IMR-90 (cell line): ENCODE measurements at regions not wholly inside any gene's neighbourhood (a gene's known extent, or its start where the extent isn't known, plus 50 kb on each side); places are given as distances from the start of the nearest gene placed in this dataset.
A peak's percentile ranks its signal among the peaks of the same experiment; 100 is the strongest.

Experiments
- ATAC-seq: fragments of 200-7000 bp; cut with Tn5 transposase; 2 replicates; pipeline ENCODE4 v1.9.1; 2020; ENCODE audit warnings: low read depth, mild to moderate bottlenecking, moderate library complexity
- BruUV-seq: library from RNA; stranded (reverse); fragments of 400-500 nt; replicated peaks from 2 replicates; lab custom pipeline; 2021; lab: Mats Ljungman, UMichigan
- CTCF ChIA-PET: fragments of 300-600 bp; formaldehyde crosslinking; extraction: SDS; loops from one replicate; lab custom pipeline; 2021; ENCODE audit warnings: antibody characterized with exemption; lab: Yijun Ruan, JAX
- POLR2A ChIA-PET: fragments of 300-600 bp; sonication (Branson Sonifier 250); formaldehyde crosslinking; loops from one replicate; lab custom pipeline; 2022; ENCODE audit warnings: antibody characterized with exemption; ENCODE audit not compliant: unreplicated experiment; lab: Charles Lee
- DNase-seq: peaks from one replicate; pipeline ENCODE4 v3.0.0; 2013
- H2AFZ ChIP-seq: replicated peaks from 2 replicates; pipeline ENCODE3; 2013; ENCODE audit warnings: low read length, mild to moderate bottlenecking; ENCODE audit not compliant: poor library complexity
- H2AK5ac ChIP-seq: 2 replicates; pipeline ENCODE4 v1.6.1; 2013; ENCODE audit warnings: low read depth, low read length, inconsistent platforms
- H2AK9ac ChIP-seq: replicated peaks from 2 replicates; pipeline ENCODE3; 2013; ENCODE audit warnings: mild to moderate bottlenecking, low read depth, low read length, moderate library complexity; ENCODE audit not compliant: poor library complexity
- H2BK120ac ChIP-seq: 2 replicates; pipeline ENCODE4 v1.6.1; 2013; ENCODE audit warnings: low read depth, low read length, inconsistent platforms
- H2BK15ac ChIP-seq: 3 replicates; pipeline ENCODE4 v1.6.1; 2013; ENCODE audit warnings: low read depth, low read length, inconsistent platforms
- H2BK20ac ChIP-seq: 2 replicates; pipeline ENCODE4 v1.6.1; 2013; ENCODE audit warnings: low read depth, mild to moderate bottlenecking, inconsistent platforms, low read length, moderate library complexity
- H2BK5ac ChIP-seq: 2 replicates; pipeline ENCODE4 v1.6.1; 2013; ENCODE audit warnings: mild to moderate bottlenecking, low read depth, low read length, inconsistent platforms; ENCODE audit not compliant: poor library complexity, severe bottlenecking
- H3K14ac ChIP-seq: replicated peaks from 2 replicates; pipeline ENCODE4 v1.6.1; 2013; ENCODE audit warnings: low read depth, low read length, inconsistent platforms
- H3K18ac ChIP-seq: 2 replicates; pipeline ENCODE4 v1.6.1; 2013; ENCODE audit warnings: low read depth, low read length, control low read depth
- H3K23ac ChIP-seq: 2 replicates; pipeline ENCODE4 v1.6.1; 2013; ENCODE audit warnings: low read depth, low read length, inconsistent platforms
- H3K27ac ChIP-seq: 2 replicates; pipeline ENCODE4 v1.5.1; 2013; ENCODE audit warnings: mild to moderate bottlenecking, control low read depth, low read length; ENCODE audit not compliant: insufficient read depth
- H3K27me3 ChIP-seq: 2 replicates; pipeline ENCODE4 v1.6.1; 2013; ENCODE audit warnings: low read length; ENCODE audit not compliant: control insufficient read depth, insufficient read depth
- H3K36me3 ChIP-seq: 2 replicates; pipeline ENCODE4 v1.6.1; 2013; ENCODE audit warnings: low read length, mixed read lengths; ENCODE audit not compliant: control insufficient read depth, insufficient read depth
- H3K4ac ChIP-seq: 2 replicates; pipeline ENCODE4 v1.6.1; 2013; ENCODE audit warnings: low read depth, low read length, inconsistent platforms
- H3K4me1 ChIP-seq: 2 replicates; pipeline ENCODE4 v1.6.1; 2013; ENCODE audit warnings: low read length, mixed read lengths; ENCODE audit not compliant: control insufficient read depth, insufficient read depth
- H3K4me2 ChIP-seq: 2 replicates; pipeline ENCODE4 v1.6.1; 2013; ENCODE audit warnings: low read depth, mild to moderate bottlenecking, control low read depth, low read length, moderate library complexity
- H3K4me3 ChIP-seq: 2 replicates; pipeline ENCODE4 v1.5.1; 2013; ENCODE audit warnings: low read depth, mild to moderate bottlenecking, control low read depth, low read length, moderate library complexity; ENCODE audit not compliant: insufficient read depth
- H3K56ac ChIP-seq: 2 replicates; pipeline ENCODE4 v1.6.1; 2013; ENCODE audit warnings: low read length, inconsistent platforms; ENCODE audit not compliant: insufficient read depth; ENCODE audit errors: extremely low read depth
- H3K79me1 ChIP-seq, 2 experiments: 2 replicates each; pipeline ENCODE4 v1.6.1; 2013; ENCODE audit warnings: low read length in 2 of 2, inconsistent platforms in 1 of 2, low read depth in 1 of 2
- H3K9ac ChIP-seq: 2 replicates; pipeline ENCODE4 v1.6.1; 2013; ENCODE audit warnings: low read depth, low read length, control low read depth
- H3K9me1 ChIP-seq: 2 replicates; pipeline ENCODE4 v1.6.1; 2013; ENCODE audit warnings: low read length, inconsistent platforms; ENCODE audit not compliant: insufficient read depth
- H3K9me3 ChIP-seq: 2 replicates; pipeline ENCODE4 v1.6.1; 2013; ENCODE audit warnings: low read length; ENCODE audit not compliant: control insufficient read depth, insufficient read depth
- H4K20me1 ChIP-seq: 2 replicates; pipeline ENCODE4 v1.6.1; 2013; ENCODE audit warnings: low read length, inconsistent platforms; ENCODE audit not compliant: insufficient read depth
- H4K5ac ChIP-seq: 2 replicates; pipeline ENCODE4 v1.6.1; 2013; ENCODE audit warnings: mild to moderate bottlenecking, low read depth, low read length, control low read depth
- H4K8ac ChIP-seq, 2 experiments: 2 replicates each; pipeline ENCODE4 v1.6.1; 2013; ENCODE audit warnings: low read depth in 2 of 2, low read length in 2 of 2, control low read depth in 1 of 2, inconsistent platforms in 1 of 2
- H4K91ac ChIP-seq: 2 replicates; pipeline ENCODE4 v1.6.1; 2013; ENCODE audit warnings: low read depth, low read length, inconsistent platforms; ENCODE audit not compliant: insufficient read depth
- CEBPB ChIP-seq: IDR thresholded peaks from 2 replicates; pipeline ENCODE4 v1.6.1; 2012; ENCODE audit warnings: low read depth, low read length, improper control_type of control experiment
- CHD1 ChIP-seq: IDR thresholded peaks from 2 replicates; pipeline ENCODE4 v1.6.1; 2012; ENCODE audit warnings: low read depth, low read length, improper control_type of control experiment
- MAZ ChIP-seq: IDR thresholded peaks from 2 replicates; pipeline ENCODE4 v1.6.1; 2012; ENCODE audit warnings: low read depth, mild to moderate bottlenecking, low read length, improper control_type of control experiment, moderate library complexity, borderline replicate concordance
- MXI1 ChIP-seq: IDR thresholded peaks from 2 replicates; pipeline ENCODE4 v1.6.1; 2012; ENCODE audit warnings: low read depth, mild to moderate bottlenecking, low read length, moderate library complexity, borderline replicate concordance
- POLR2A ChIP-seq: IDR thresholded peaks from 2 replicates; pipeline ENCODE4 v1.6.1; 2012; ENCODE audit warnings: mild to moderate bottlenecking, low read depth, low read length
- WGBS, 2 experiments: methylation state at CpG; one replicate each; pipeline versions ENCODE4 v1.1.5 to v1.1.7; 2013; ENCODE audit warnings: missing lambda C conversion rate in 2 of 2; ENCODE audit not compliant: insufficient read length in 1 of 2; ENCODE audit errors: extremely low coverage in 2 of 2; 5-methylcytosine and 5-hydroxymethylcytosine counted together
- dilution Hi-C: fragments of 300-500 bp; cut with HindIII; formaldehyde crosslinking; loops from one replicate; pipeline ENCODE4 v1.14.3; 2018; ENCODE audit warnings: low sequenced_read_pairs; ENCODE audit not compliant: unreplicated experiment
- in situ Hi-C: fragments of 300-500 bp; cut with MboI; formaldehyde crosslinking; loops from 3 replicates; pipeline ENCODE4 v1.14.3; 2019; ENCODE audit warnings: low sequenced_read_pairs, inconsistent platforms, mixed read lengths
- intact Hi-C: fragments of 100-400 bp; cut with micrococcal nuclease; formaldehyde crosslinking; loops from 2 replicates; pipeline ENCODE4 v1.10.0; 2022
- TF ChIP-seq, protein P1 (sequence below): fragments of 150-350 bp; IDR thresholded peaks from 2 replicates; pipeline ENCODE4 v1.6.1; 2017; ENCODE audit warnings: mild to moderate bottlenecking, antibody characterized with exemption, low read length, low read depth

DNA sequence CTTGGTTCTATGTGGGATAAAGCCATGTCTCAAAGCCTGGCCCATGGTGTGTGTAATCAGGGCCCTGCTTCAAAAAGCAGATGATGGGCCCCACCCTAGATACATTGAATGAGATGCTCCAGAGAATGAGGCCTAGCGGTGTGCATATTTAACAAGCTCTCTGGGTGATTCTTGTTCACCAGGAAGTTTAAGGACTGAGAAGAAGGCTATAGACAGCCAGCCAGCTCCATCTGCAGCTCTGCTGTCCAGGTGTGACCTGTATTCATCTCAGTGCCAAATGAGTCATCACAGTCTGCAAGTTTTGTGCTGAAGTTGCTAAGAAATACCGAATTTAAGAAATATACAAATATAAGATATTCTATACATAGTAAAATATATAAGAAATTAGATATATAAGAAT lies 182.0 kb upstream of the RUNX1 start:
- Histone ChIP-seq H2AK9ac (no peak overlapping the region), H3K18ac (no peak overlapping the region), H3K4me3 (no peak overlapping the region), H3K9me1 (peaks cover 18% of the 10 kb centered on the region), H2BK20ac (peak overlapping the region; percentile 51; the same call in 1 of the 2 replicates), H4K91ac (no peak overlapping the region), H3K27me3 (no peaks in the 10 kb centered on the region), H2BK15ac (peak overlapping the region; percentile 45; the same call in 2 of the 3 replicates), H2AK5ac (peak overlapping the region; percentile 75), H4K8ac (no peak overlapping the region), H4K5ac (no peak overlapping the region), H3K79me1 (no peaks in the 10 kb centered on the region), H3K4ac (peak overlapping the region; percentile 51; the same call in 1 of the 2 replicates), H2BK120ac (peak overlapping the region; percentile 53; the same call in 1 of the 2 replicates), H3K4me1 (peaks cover 18% of the 10 kb centered on the region), H3K9me3 (peaks cover 1% of the 10 kb centered on the region), H3K23ac (0 out of 2 replicates have a peak overlapping the region, but pooled peaks have one; percentile 8), H3K4me2 (no peak overlapping the region), H3K14ac (peak overlapping the region; percentile 49; the same call in 1 of the 2 replicates), H2BK5ac (no peak overlapping the region), H4K20me1 (no peaks in the 10 kb centered on the region), H3K36me3 (no peaks in the 10 kb centered on the region), H3K56ac (no peak overlapping the region), H2AFZ (no peak overlapping the region), H3K9ac (no peak overlapping the region), H3K27ac (no peak overlapping the region)
- in situ Hi-C loops (no loop called here), dilution Hi-C loops (no loop called here), intact Hi-C loops (no loop called here)
- WGBS, 2 experiments = 100% methylated on average over 1 of the region's 2 CpGs; no CpG with 5 or more reads in 1 of the 2 experiments
- TF ChIP-seq CEBPB (no peak), CHD1 (no peak), POLR2A (no peak), MAZ (no peak), MXI1 (no peak)
- TF ChIP-seq, protein P1, sequence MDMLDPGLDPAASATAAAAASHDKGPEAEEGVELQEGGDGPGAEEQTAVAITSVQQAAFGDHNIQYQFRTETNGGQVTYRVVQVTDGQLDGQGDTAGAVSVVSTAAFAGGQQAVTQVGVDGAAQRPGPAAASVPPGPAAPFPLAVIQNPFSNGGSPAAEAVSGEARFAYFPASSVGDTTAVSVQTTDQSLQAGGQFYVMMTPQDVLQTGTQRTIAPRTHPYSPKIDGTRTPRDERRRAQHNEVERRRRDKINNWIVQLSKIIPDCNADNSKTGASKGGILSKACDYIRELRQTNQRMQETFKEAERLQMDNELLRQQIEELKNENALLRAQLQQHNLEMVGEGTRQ = no peak
- DNase-seq (peak; percentile 55), ATAC-seq (no peak)
- no TSS peak for BruUV-seq
- ChIA-PET POLR2A (no interaction called here), CTCF (no interaction called here)
